Astrocyte (in vitro differentiated cells and primary cell): ENCODE measurements at regions not wholly inside any gene's neighbourhood (a gene's known extent, or its start where the extent isn't known, plus 50 kb on each side); places are given as distances from the start of the nearest gene placed in this dataset.

Source experiments
- EZH2 ChIP-seq: IDR thresholded peaks from 2 replicates; pipeline ENCODE4 v1.6.1; 2012; ENCODE audit warnings: mild to moderate bottlenecking, low read length, inconsistent platforms; ENCODE audit not compliant: insufficient read depth
- TF ChIP-seq, protein P1 (sequence below): IDR thresholded peaks from 2 replicates; pipeline ENCODE4 v1.5.1; 2011; ENCODE audit warnings: low read depth, mild to moderate bottlenecking, inconsistent platforms, low read length, moderate library complexity; ENCODE audit not compliant: insufficient read depth

- TF ChIP-seq, protein P1, sequence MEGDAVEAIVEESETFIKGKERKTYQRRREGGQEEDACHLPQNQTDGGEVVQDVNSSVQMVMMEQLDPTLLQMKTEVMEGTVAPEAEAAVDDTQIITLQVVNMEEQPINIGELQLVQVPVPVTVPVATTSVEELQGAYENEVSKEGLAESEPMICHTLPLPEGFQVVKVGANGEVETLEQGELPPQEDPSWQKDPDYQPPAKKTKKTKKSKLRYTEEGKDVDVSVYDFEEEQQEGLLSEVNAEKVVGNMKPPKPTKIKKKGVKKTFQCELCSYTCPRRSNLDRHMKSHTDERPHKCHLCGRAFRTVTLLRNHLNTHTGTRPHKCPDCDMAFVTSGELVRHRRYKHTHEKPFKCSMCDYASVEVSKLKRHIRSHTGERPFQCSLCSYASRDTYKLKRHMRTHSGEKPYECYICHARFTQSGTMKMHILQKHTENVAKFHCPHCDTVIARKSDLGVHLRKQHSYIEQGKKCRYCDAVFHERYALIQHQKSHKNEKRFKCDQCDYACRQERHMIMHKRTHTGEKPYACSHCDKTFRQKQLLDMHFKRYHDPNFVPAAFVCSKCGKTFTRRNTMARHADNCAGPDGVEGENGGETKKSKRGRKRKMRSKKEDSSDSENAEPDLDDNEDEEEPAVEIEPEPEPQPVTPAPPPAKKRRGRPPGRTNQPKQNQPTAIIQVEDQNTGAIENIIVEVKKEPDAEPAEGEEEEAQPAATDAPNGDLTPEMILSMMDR = no peak
- TF ChIP-seq EZH2 = no peak
Observed at GRCh38 chr4:83947125-83947829, 411.4 kb downstream of the GPAT3 start.
